ENCODE measurements at regions not wholly inside any gene's neighbourhood (a gene's known extent, or its start where the extent isn't known, plus 50 kb on each side); places are given as distances from the start of the nearest gene placed in this dataset.
"Not testable (repeated sequence)": the region's sequence is repeated elsewhere in the genome, so short reads cannot be mapped to it uniquely, and the experiment has no call there.

DNA sequence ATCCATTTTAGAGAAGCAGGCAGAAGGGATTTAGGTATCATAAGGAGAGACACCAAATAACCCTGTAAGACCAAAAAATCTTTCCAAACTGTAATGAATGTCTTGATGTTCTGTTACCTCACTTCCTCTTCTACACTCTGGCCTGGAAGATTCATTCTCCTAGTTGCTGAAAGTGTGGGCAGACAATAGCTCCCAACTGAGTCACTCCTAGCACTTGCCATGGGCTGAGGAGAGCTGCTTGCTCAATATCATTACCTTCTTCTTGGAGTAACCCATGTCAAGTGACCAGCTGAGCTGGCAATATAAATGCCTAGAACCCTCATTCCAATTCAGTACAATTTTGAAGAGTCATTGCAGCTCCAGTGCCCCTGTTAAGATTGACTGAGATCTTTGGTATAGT lies 1985.5 kb upstream of the CDH6 start:
- no peak overlapping the region for H3K27ac Mint-ChIP-seq
- TF ChIP-seq, protein P1, sequence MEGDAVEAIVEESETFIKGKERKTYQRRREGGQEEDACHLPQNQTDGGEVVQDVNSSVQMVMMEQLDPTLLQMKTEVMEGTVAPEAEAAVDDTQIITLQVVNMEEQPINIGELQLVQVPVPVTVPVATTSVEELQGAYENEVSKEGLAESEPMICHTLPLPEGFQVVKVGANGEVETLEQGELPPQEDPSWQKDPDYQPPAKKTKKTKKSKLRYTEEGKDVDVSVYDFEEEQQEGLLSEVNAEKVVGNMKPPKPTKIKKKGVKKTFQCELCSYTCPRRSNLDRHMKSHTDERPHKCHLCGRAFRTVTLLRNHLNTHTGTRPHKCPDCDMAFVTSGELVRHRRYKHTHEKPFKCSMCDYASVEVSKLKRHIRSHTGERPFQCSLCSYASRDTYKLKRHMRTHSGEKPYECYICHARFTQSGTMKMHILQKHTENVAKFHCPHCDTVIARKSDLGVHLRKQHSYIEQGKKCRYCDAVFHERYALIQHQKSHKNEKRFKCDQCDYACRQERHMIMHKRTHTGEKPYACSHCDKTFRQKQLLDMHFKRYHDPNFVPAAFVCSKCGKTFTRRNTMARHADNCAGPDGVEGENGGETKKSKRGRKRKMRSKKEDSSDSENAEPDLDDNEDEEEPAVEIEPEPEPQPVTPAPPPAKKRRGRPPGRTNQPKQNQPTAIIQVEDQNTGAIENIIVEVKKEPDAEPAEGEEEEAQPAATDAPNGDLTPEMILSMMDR (IDR thresholded peaks at IDR 0.05) = no peak
- H3K4me3 Mint-ChIP-seq = no peak overlapping the region
- no peaks in the 10 kb centered on the region for H3K36me3 Mint-ChIP-seq (ENCODE audit: low read depth)
- H3K4me1 Mint-ChIP-seq (ENCODE audit: low read depth) = no peaks in the 10 kb centered on the region
- H3K9me3 Mint-ChIP-seq = peaks cover 25% of the 10 kb centered on the region
- H3K27me3 Mint-ChIP-seq (ENCODE audit: insufficient read depth) = no peaks in the 10 kb centered on the region; the same call in 1 of the 2 replicates
- no peak for DNase-seq

DNA sequence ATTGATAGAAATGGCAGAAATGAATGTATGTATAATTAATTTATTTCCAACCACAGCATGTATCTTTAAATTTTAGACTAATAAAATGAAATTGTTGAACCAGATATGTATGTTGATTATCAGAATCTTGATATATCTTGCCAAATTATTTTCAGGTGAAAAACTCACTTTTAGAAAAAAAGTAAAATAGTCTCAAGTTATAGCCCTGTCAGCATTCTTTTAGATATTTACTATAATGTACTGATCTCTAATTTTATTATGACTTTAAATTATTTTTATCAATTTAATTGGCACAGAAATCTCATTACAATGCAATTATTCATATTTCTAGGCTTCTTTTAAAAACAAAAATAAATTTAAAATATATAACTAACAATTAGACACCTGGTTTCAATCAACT lies 1990.4 kb upstream of the CDH6 start:
- TF ChIP-seq, protein P1 (IDR thresholded peaks at IDR 0.05) = no peak
- Mint-ChIP-seq H3K4me3 (no peak overlapping the region), H3K9me3 (peaks cover 7% of the 10 kb centered on the region), H3K27me3 (ENCODE audit: insufficient read depth) (no peaks in the 10 kb centered on the region), H3K36me3 (ENCODE audit: low read depth) (no peaks in the 10 kb centered on the region), H3K4me1 (ENCODE audit: low read depth) (no peaks in the 10 kb centered on the region), H3K27ac (no peak overlapping the region)
- no peak for DNase-seq

DNA sequence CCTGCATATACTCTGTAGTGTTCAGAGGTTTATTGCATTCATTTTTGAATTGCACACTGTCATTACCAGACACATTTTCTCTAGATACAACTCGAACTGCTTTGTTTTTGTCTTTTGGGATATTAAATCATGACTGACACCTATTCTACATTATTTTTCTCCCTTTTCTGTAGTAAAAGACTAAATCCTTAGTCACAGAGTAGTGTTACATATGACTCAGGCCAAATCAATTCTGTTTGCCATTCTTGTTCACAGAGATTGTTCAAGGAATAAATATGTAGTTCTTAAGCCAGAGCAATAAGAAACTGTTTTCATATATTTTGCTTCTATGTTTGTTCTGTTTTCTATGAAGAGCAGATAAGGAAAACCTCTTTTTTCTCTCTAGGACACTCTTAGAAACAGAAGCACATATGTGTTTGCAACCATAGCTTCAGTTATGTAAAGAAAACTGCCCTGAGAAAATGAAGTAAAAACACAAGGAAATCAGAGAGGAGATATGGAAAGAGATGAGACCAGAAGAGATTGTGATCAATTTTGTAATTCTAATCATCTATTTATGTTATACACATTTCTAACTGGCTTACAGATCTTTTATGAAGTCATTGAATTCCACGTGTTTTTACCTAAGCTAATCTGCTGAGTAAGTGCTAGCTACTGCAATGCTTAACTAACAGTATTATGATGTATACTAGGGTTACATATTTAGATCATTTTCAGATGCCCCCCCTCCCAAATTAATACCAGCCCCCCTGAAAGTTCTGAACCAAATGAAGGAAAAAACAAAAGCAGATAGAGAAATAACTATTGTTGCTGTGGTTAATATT lies 1995.6 kb upstream of the CDH6 start:
- TF ChIP-seq, protein P1 (IDR thresholded peaks at IDR 0.05) = no peak
- no peak overlapping the region for H3K4me3 Mint-ChIP-seq
- H3K9me3 Mint-ChIP-seq = no peaks in the 10 kb centered on the region
- no peak overlapping the region for H3K27ac Mint-ChIP-seq
- H3K36me3 Mint-ChIP-seq (ENCODE audit: low read depth) = no peaks in the 10 kb centered on the region
- H3K4me1 Mint-ChIP-seq (ENCODE audit: low read depth) = no peaks in the 10 kb centered on the region
- DNase-seq = peak; percentile 1
- no peaks in the 10 kb centered on the region for H3K27me3 Mint-ChIP-seq (ENCODE audit: insufficient read depth)

DNA sequence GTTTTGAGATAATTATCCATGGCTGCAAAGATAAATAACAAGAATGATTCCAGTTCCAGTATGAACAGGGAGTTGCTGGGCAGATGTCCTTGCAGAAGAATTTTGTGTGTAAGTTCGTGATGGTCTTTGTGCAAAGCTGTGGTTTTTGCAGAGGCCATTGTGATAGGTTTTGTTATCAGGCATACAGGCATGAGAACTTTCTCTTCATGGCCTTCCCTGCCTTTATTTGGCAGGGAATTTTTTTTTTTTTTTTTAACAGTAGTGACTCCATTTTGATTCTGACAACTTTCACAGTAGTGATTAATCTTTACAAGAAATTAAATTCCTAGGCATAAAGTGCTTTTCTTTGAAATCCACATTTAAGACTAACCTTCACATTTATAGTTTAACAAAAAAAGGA lies 1999.5 kb upstream of the CDH6 start:
- Mint-ChIP-seq H3K4me1 (ENCODE audit: low read depth) (no peaks in the 10 kb centered on the region), H3K27me3 (ENCODE audit: insufficient read depth) (no peaks in the 10 kb centered on the region), H3K27ac (no peak overlapping the region), H3K9me3 (no peaks in the 10 kb centered on the region), H3K4me3 (no peak overlapping the region), H3K36me3 (ENCODE audit: low read depth) (no peaks in the 10 kb centered on the region)
- TF ChIP-seq, protein P1 (IDR thresholded peaks at IDR 0.05) = no peak
- no peak for DNase-seq

DNA sequence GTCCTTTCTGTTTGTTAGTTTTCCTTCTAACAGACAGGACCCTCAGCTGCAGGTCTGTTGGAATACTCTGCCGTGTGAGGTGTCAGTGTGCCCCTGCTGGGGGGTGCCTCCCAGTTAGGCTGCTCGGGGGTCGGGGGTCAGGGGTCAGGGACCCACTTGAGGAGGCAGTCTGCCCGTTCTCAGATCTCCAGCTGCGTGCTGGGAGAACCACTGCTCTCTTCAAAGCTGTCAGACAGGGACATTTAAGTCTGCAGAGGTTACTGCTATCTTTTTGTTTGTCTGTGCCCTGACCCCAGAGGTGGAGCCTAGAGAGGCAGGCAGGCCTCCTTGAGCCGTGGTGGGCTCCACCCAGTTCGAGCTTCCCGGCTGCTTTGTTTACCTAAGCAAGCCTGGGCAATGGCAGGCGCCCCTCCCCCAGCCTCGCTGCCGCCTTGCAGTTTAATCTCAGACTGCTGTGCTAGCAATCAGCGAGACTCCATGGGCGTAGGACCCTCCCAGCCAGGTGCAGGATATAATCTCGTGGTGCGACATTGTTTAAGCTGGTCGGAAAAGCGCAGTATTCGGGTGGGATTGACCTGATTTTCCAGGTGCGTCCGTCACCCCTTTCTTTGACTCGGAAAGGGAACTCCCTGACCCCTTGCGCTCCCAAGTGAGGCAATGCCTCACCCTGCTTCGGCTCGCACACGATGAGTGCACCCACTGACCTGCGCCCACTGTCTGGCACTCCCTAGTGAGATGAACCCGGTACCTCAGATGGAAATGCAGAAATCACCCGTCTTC lies 2002.0 kb upstream of the CDH6 start:
- not testable (repeated sequence) for H3K9me3 Mint-ChIP-seq; H3K36me3 Mint-ChIP-seq (ENCODE audit: low read depth); H3K27me3 Mint-ChIP-seq (ENCODE audit: insufficient read depth); H3K4me3 Mint-ChIP-seq; DNase-seq; H3K27ac Mint-ChIP-seq; H3K4me1 Mint-ChIP-seq (ENCODE audit: low read depth)

DNA sequence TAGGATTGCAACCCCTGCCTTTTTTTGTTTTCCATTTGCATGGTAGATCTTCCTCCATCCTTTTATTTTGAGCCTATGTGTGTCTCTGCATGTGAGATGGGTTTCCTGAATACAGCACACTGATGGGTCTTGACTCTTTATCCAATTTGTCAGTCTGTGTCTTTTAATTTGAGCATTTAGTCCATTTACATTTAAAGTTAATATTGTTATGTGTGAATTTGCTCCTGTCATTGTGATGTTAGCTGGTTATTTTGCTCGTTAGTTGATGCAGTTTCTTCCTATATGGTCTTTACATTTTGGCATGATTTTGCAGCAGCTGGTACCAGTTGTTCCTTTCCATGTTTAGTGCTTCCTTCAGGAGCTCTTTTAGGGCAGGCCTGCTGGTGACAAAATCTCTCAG lies 2003.1 kb upstream of the CDH6 start:
- not testable (repeated sequence) for H3K27ac Mint-ChIP-seq; H3K27me3 Mint-ChIP-seq (ENCODE audit: insufficient read depth); H3K4me3 Mint-ChIP-seq; DNase-seq; H3K9me3 Mint-ChIP-seq; H3K4me1 Mint-ChIP-seq (ENCODE audit: low read depth); H3K36me3 Mint-ChIP-seq (ENCODE audit: low read depth)

DNA sequence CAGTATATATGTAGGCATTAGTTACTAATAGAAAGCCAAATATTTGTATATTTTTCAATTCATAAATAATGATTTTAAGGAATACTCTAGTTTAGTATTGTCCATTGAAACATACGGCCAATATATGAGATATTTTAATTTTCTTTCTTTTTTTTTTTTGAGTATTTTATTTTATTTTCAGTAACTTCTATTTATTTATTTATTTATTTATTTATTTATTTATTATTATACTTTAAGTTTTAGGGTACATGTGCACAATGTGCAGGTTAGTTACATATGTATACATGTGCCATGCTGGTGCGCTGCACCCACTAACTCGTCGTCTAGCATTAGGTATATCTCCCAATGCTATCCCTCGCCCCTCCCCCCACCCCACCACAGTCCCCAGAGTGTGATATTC lies 2007.1 kb upstream of the CDH6 start:
- not testable (repeated sequence) for H3K36me3 Mint-ChIP-seq (ENCODE audit: low read depth); H3K4me1 Mint-ChIP-seq (ENCODE audit: low read depth); H3K27ac Mint-ChIP-seq; H3K27me3 Mint-ChIP-seq (ENCODE audit: insufficient read depth); DNase-seq; H3K4me3 Mint-ChIP-seq
- H3K9me3 Mint-ChIP-seq = peaks cover 10% of the 10 kb centered on the region
